Right lobe of liver (tissue), 6 donors: ENCODE measurements at regions not wholly inside any gene's neighbourhood (a gene's known extent, or its start where the extent isn't known, plus 50 kb on each side); places are given as distances from the start of the nearest gene placed in this dataset.

Source experiments
- ATAC-seq, 4 donors: fragments of 200-7000 bp; cut with Tn5 transposase; one replicate each; pipeline ENCODE4 v1.9.1; 2020; ENCODE audit warnings: mild to moderate bottlenecking in 4 of 4, moderate library complexity in 4 of 4
- DNase-seq, 3 donors: peaks; one replicate each; pipeline ENCODE4 v3.0.0-alpha.2; 2020
- H3K27ac ChIP-seq, 3 donors: fragments of 200-600 bp; one replicate each; pipeline ENCODE4 v1.8.0; 2022
- H3K27me3 ChIP-seq, 2 donors: fragments of 200-600 bp; one replicate each; pipeline ENCODE4 v1.8.0; 2022
- H3K36me3 ChIP-seq, 4 donors: fragments of 200-600 bp; sonication (generic) in 1 of 4; one replicate each; pipeline versions ENCODE4 v1.5.1 to v1.8.0; 2017 to 2022; ENCODE audit warnings: control low read depth in 1 of 4
- H3K4me1 ChIP-seq, 4 donors: fragments of 200-600 bp; sonication (generic) in 1 of 4; one replicate each; pipeline versions ENCODE4 v1.5.1 to v1.8.0; 2017 to 2022; ENCODE audit warnings: control low read depth in 1 of 4
- H3K4me3 ChIP-seq, 3 donors: fragments of 200-600 bp; one replicate each; pipeline ENCODE4 v1.8.0; 2022
- H3K9me3 ChIP-seq, 4 donors: fragments of 200-600 bp; sonication (generic) in 1 of 4; one replicate each; pipeline versions ENCODE4 v1.5.1 to v1.8.0; 2017 to 2022; ENCODE audit warnings: control low read depth in 1 of 4
- CTCF ChIP-seq, 4 donors: fragments of 200-600 bp in 3 of 4; fragments of 450-650 bp in 1 of 4; IDR thresholded peaks; one replicate each; pipeline versions ENCODE4 v1.5.1 to v1.8.0; 2016 to 2022; ENCODE audit warnings: antibody characterized with exemption in 4 of 4, mild to moderate bottlenecking in 2 of 4
- POLR2A ChIP-seq: fragments of 450-650 bp; IDR thresholded peaks from one replicate; pipeline ENCODE4 v1.6.1; 2017; ENCODE audit warnings: antibody characterized with exemption, mild to moderate bottlenecking
- WGBS: methylation state at CpG from one replicate; pipeline ENCODE4 v1.1.6; 2018; ENCODE audit warnings: low coverage, low lambda C conversion rate; ENCODE audit not compliant: insufficient coverage; ENCODE audit errors: missing lambda C conversion rate; 5-methylcytosine and 5-hydroxymethylcytosine counted together
- intact Hi-C, 2 donors: fragments of 100-400 bp; cut with DNase I; formaldehyde crosslinking; loops; one replicate each; pipeline versions ENCODE4 v1.11.2 to v1.14.1; 2022
- small RNA-seq, 2 experiments: library from RNA; depleted of rRNA; stranded (forward); fragments of <200 nt; gene quantifications; one replicate each; pipeline ENCODE3, GENCODE V24; 2016
- donor health status: DM: no; HTN: yes; CAD: no.
- donor health status: DM: no; HTN: no; CAD: no.
- donor health status: DM: no; HTN: no; CAD: no.
- donor health status: DM: no; HTN: yes; CAD: no.
- donor health status: DM: no; HTN: yes; CAD: no.

- WGBS: 54% methylated on average over 3 of the region's 3 CpGs
- intact Hi-C loops: no loop called here
- no peak for ATAC-seq
- DNase-seq: no peak
- TF ChIP-seq CTCF (IDR thresholded peaks at IDR 0.05): no peak
- no peak for TF ChIP-seq POLR2A
- Histone ChIP-seq H3K9me3 (no peaks in the 10 kb centered on the region), H3K4me1 (no peaks in the 10 kb centered on the region), H3K27me3 (no peaks in the 10 kb centered on the region), H3K36me3 (no peaks in the 10 kb centered on the region), H3K27ac (no peak overlapping the region), H3K4me3 (no peak overlapping the region)
Observed at GRCh38 chr10:65847436-65848230, 1078.2 kb upstream of the LRRTM3 start.

DNA sequence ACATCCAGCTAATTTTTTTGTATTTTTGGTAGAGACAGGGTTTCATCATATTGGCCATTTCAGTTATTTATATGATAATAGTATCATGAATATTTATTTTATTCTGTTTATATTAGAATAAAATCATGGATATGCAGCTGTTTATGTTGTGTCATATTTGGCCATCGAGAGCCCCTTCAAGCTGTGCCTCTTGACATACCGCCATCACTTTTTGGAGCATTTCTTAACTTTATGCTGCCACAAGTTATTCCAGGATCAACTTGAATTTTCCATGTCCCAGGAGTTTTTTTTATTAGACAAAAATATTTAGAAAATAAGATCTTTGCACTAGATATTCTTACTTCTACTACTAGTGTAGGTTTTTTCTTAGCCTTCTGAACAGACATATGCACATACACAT is 1067.0 kb upstream of the LRRTM3 start:
- H3K27ac ChIP-seq: no peak overlapping the region
- 75% methylated on average over 2 of the region's 2 CpGs for WGBS
- no peaks in the 10 kb centered on the region for H3K27me3 ChIP-seq
- no peak overlapping the region for H3K4me3 ChIP-seq
- DNase-seq (no peak), ATAC-seq (no peak)
- no peaks in the 10 kb centered on the region for H3K36me3 ChIP-seq
- H3K4me1 ChIP-seq: no peaks in the 10 kb centered on the region
- intact Hi-C loops: no loop called here
- TF ChIP-seq CTCF (IDR thresholded peaks at IDR 0.05) (no peak), POLR2A (no peak)
- no peaks in the 10 kb centered on the region for H3K9me3 ChIP-seq

DNA sequence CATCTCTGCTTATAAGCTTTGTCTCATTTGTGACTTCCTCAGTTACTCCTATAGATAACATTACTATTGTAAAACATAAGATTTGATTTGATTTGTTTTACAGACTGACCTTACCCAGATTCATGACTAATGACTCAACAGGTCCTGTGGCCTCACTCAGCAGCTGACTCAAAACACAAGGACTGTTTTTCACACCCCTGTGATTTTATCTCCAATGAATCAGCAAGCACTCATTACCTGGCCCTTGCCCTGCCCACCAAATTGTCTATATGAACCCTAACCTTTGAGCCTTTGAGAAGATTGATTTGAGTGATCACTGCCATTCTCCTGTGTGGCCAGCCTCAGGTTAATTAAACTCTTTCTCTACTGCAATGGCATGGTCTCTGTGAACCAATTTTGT is 1064.6 kb upstream of the LRRTM3 start:
- H3K27ac ChIP-seq: no peak overlapping the region
- no peaks in the 10 kb centered on the region for H3K9me3 ChIP-seq
- H3K4me3 ChIP-seq: no peak overlapping the region
- no peaks in the 10 kb centered on the region for H3K36me3 ChIP-seq
- H3K27me3 ChIP-seq: no peaks in the 10 kb centered on the region
- ATAC-seq (no peak), DNase-seq (no peak)
- H3K4me1 ChIP-seq: no peaks in the 10 kb centered on the region
- no peak for TF ChIP-seq CTCF (IDR thresholded peaks at IDR 0.05)
- no peak for TF ChIP-seq POLR2A
- intact Hi-C loops: no loop called here

Small RNA genes lying in the stretch of these regions (small RNA-seq; reads per million reads assigned to genes)
- 0 reads per million in 2 experiments for gene CYP2C61P
